ENCODE measurements at regions not wholly inside any gene's neighbourhood (a gene's known extent, or its start where the extent isn't known, plus 50 kb on each side); places are given as distances from the start of the nearest gene placed in this dataset.

GRCh38 chr7:135811506-135811905 is 62.9 kb upstream of the FAM180A start:
- TF ChIP-seq POLR2AphosphoS5 (IDR thresholded peaks at IDR 0.05) (no peak), POLR2A (IDR thresholded peaks at IDR 0.05) (no peak)
